H9 (cell line): ENCODE measurements at regions not wholly inside any gene's neighbourhood (a gene's known extent, or its start where the extent isn't known, plus 50 kb on each side); places are given as distances from the start of the nearest gene placed in this dataset.

Experiments
- DNase-seq: peaks from one replicate; pipeline ENCODE4 v3.0.0-alpha.2; 2017
- H2AFZ ChIP-seq: one replicate; pipeline ENCODE4 v1.6.1; 2013; ENCODE audit warnings: mild to moderate bottlenecking, low read length, control low read depth, moderate library complexity
- H2AK5ac ChIP-seq: 2 replicates; pipeline ENCODE4 v1.6.1; 2013; ENCODE audit warnings: low read length, control low read depth, mixed read lengths; ENCODE audit not compliant: insufficient read length
- H2BK120ac ChIP-seq: one replicate; pipeline ENCODE4 v1.6.1; 2013; ENCODE audit warnings: low read depth, mild to moderate bottlenecking, low read length, control low read depth, inconsistent platforms; ENCODE audit not compliant: poor library complexity, severe bottlenecking
- H2BK12ac ChIP-seq: 2 replicates; pipeline ENCODE4 v1.6.1; 2013; ENCODE audit warnings: low read length, control low read depth, mixed read lengths, low read depth; ENCODE audit not compliant: insufficient read length
- H2BK15ac ChIP-seq: 2 replicates; pipeline ENCODE4 v1.6.1; 2013; ENCODE audit warnings: low read depth, low read length, control low read depth
- H2BK20ac ChIP-seq: one replicate; pipeline ENCODE4 v1.6.1; 2013; ENCODE audit warnings: low read depth, mild to moderate bottlenecking, low read length, control low read depth, inconsistent platforms; ENCODE audit not compliant: poor library complexity, severe bottlenecking
- H2BK5ac ChIP-seq: 2 replicates; pipeline ENCODE4 v1.6.1; 2013; ENCODE audit warnings: low read length, control low read depth, mixed read lengths; ENCODE audit not compliant: insufficient read length
- H3K14ac ChIP-seq: 2 replicates; pipeline ENCODE4 v1.6.1; 2013; ENCODE audit warnings: low read length, control low read depth; ENCODE audit not compliant: insufficient read depth
- H3K18ac ChIP-seq: 2 replicates; pipeline ENCODE4 v1.6.1; 2013; ENCODE audit warnings: low read depth, mild to moderate bottlenecking, mixed read lengths, low read length, control low read depth; ENCODE audit not compliant: insufficient read length
- H3K23ac ChIP-seq: 2 replicates; pipeline ENCODE4 v1.6.1; 2013; ENCODE audit warnings: low read length, control low read depth, mixed read lengths, low read depth; ENCODE audit not compliant: insufficient read length
- H3K23me2 ChIP-seq: 2 replicates; pipeline ENCODE4 v1.6.1; 2013; ENCODE audit warnings: low read depth, mild to moderate bottlenecking, mixed read lengths, low read length, control low read depth; ENCODE audit not compliant: insufficient read length, poor library complexity, severe bottlenecking
- H3K27ac ChIP-seq: 2 replicates; pipeline ENCODE4 v1.5.1; 2013; ENCODE audit warnings: low read length, control low read depth, mixed read lengths, low read depth; ENCODE audit not compliant: insufficient read length
- H3K27me3 ChIP-seq: 2 replicates; pipeline ENCODE4 v1.6.1; 2013; ENCODE audit warnings: low read length, control low read depth, inconsistent platforms; ENCODE audit not compliant: insufficient read depth
- H3K4ac ChIP-seq: 2 replicates; pipeline ENCODE4 v1.6.1; 2013; ENCODE audit warnings: low read depth, mild to moderate bottlenecking, control low read depth, inconsistent platforms, low read length, moderate library complexity
- H3K4me1 ChIP-seq: 2 replicates; pipeline ENCODE4 v1.6.1; 2013; ENCODE audit warnings: low read length, control low read depth, inconsistent platforms; ENCODE audit not compliant: insufficient read depth
- H3K4me2 ChIP-seq: 2 replicates; pipeline ENCODE4 v1.6.1; 2013; ENCODE audit warnings: low read length, control low read depth, mixed read lengths; ENCODE audit not compliant: insufficient read length, insufficient read depth
- H3K56ac ChIP-seq: 2 replicates; pipeline ENCODE4 v1.6.1; 2013; ENCODE audit warnings: low read depth, mild to moderate bottlenecking, mixed read lengths, low read length, control low read depth; ENCODE audit not compliant: insufficient read length
- H3K79me1 ChIP-seq: 2 replicates; pipeline ENCODE4 v1.6.1; 2013; ENCODE audit warnings: low read depth, mild to moderate bottlenecking, moderate library complexity, low read length, control low read depth, inconsistent platforms; ENCODE audit not compliant: insufficient read depth, poor library complexity, severe bottlenecking
- H3K79me2 ChIP-seq: 2 replicates; pipeline ENCODE4 v1.6.1; 2013; ENCODE audit warnings: low read length, control low read depth, inconsistent platforms; ENCODE audit not compliant: insufficient read depth
- H3K9ac ChIP-seq: 2 replicates; pipeline ENCODE4 v1.6.1; 2013; ENCODE audit warnings: low read length, control low read depth, mixed read lengths; ENCODE audit not compliant: insufficient read length; ENCODE audit errors: extremely low read depth
- H3K9me3 ChIP-seq: one replicate; pipeline ENCODE4 v1.6.1; 2013; ENCODE audit warnings: low read depth, low read length, inconsistent platforms; ENCODE audit not compliant: control insufficient read depth
- H3T11ph ChIP-seq: one replicate; pipeline ENCODE4 v1.6.1; 2013; ENCODE audit warnings: mild to moderate bottlenecking, low read length, control low read depth, inconsistent platforms
- H4K20me1 ChIP-seq: one replicate; pipeline ENCODE4 v1.6.1; 2013; ENCODE audit not compliant: control insufficient read depth, insufficient read length, insufficient read depth
- H4K5ac ChIP-seq: 2 replicates; pipeline ENCODE4 v1.6.1; 2013; ENCODE audit warnings: low read depth, mild to moderate bottlenecking, mixed read lengths, low read length, control low read depth; ENCODE audit not compliant: insufficient read length
- H4K8ac ChIP-seq: replicated peaks from 2 replicates; pipeline ENCODE4 v1.6.1; 2013; ENCODE audit warnings: low read length, control low read depth, mixed read lengths, low read depth; ENCODE audit not compliant: insufficient read length
- H4K91ac ChIP-seq: 2 replicates; pipeline ENCODE4 v1.6.1; 2013; ENCODE audit warnings: low read depth, mild to moderate bottlenecking, moderate library complexity, mixed read lengths, low read length, control low read depth; ENCODE audit not compliant: insufficient read length
- H3K27ac Mint-ChIP-seq, 3 experiments: 2 replicates in 2 of 3; 3 replicates in 1 of 3; pipeline ENCODE4 v1.8.0; 2020 to 2021; ENCODE audit warnings: mixed read lengths in 3 of 3, mild to moderate bottlenecking in 1 of 3, moderate library complexity in 1 of 3
- H3K27me3 Mint-ChIP-seq: 2 replicates; pipeline ENCODE4 v1.8.0; 2021; ENCODE audit warnings: low read depth, mild to moderate bottlenecking, moderate library complexity, mixed read lengths
- H3K36me3 Mint-ChIP-seq, 3 experiments: 2 replicates in 2 of 3; 3 replicates in 1 of 3; pipeline ENCODE4 v1.8.0; 2020 to 2021; ENCODE audit warnings: low read depth in 3 of 3, mixed read lengths in 3 of 3; ENCODE audit not compliant: insufficient read depth in 1 of 3
- H3K4me1 Mint-ChIP-seq, 2 experiments: 2 replicates each; pipeline ENCODE4 v1.8.0; 2020; ENCODE audit warnings: mixed read lengths in 2 of 2
- H3K4me3 Mint-ChIP-seq, 2 experiments: 2 replicates in 1 of 2; 3 replicates in 1 of 2; pipeline ENCODE4 v1.8.0; 2020 to 2021; ENCODE audit warnings: mild to moderate bottlenecking in 2 of 2, mixed read lengths in 2 of 2, moderate library complexity in 1 of 2
- H3K9me3 Mint-ChIP-seq, 2 experiments: 2 replicates in 1 of 2; 3 replicates in 1 of 2; pipeline ENCODE4 v1.8.0; 2020; ENCODE audit warnings: mild to moderate bottlenecking in 2 of 2, mixed read lengths in 2 of 2, moderate library complexity in 1 of 2
- WGBS: extraction: QIAGEN DNeasy Blood & Tissue Kit; methylation state at CpG from one replicate; pipeline ENCODE4 v1.1.7; 2013; ENCODE audit warnings: missing lambda C conversion rate, low lambda C conversion rate, mixed read lengths; ENCODE audit not compliant: insufficient read length; ENCODE audit errors: extremely low coverage; 5-methylcytosine and 5-hydroxymethylcytosine counted together
- TF ChIP-seq, protein P1 (sequence below): fragments of 200-600 bp; sonication (generic); conservative IDR thresholded peaks from 3 replicates; pipeline ENCODE4 v1.8.0; 2021; ENCODE audit warnings: antibody characterized with exemption, mild to moderate bottlenecking

DNA sequence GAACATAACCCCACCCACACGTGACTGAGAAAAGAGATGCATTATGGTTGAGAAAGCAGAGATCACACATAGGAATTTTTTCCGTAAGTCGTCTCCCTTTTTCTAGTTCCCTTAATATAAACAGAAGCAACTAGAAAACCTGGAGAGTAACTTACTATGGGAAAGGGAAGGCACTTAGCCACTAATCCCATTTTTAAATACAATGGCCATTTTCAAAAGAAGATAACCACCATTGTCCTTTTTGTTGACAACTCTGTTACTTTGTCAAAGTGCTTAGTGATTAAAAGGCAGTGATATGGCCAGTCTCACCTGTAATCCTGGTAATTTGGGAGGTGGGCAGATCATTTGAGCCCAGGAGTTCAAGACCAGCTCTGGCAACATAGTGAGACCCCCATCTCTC, 184.4 kb upstream of the UMPS start:
- H3K27ac Mint-ChIP-seq = no peak overlapping the region
- no CpG with 5 or more reads among the region's 3 CpGs for WGBS
- no peaks in the 10 kb centered on the region for H3K23me2 ChIP-seq

More for the DNA sequence above, 184.4 kb upstream of the UMPS start:
- Histone ChIP-seq H2AFZ (no peak overlapping the region), H4K91ac (no peak overlapping the region), H3K4me1 (peaks cover 4% of the 10 kb centered on the region), H3K56ac (no peak overlapping the region), H3K79me1 (no peaks in the 10 kb centered on the region), H4K5ac (no peak overlapping the region), H3K18ac (no peak overlapping the region), H3T11ph (no peak overlapping the region), H3K9me3 (no peaks in the 10 kb centered on the region), H2AK5ac (no peak overlapping the region), H2BK12ac (no peak overlapping the region), H2BK120ac (no peak overlapping the region), H2BK5ac (no peak overlapping the region), H3K4me2 (no peak overlapping the region), H3K79me2 (no peaks in the 10 kb centered on the region), H3K27ac (no peak overlapping the region), H3K4ac (no peak overlapping the region), H4K8ac (no peak overlapping the region), H3K23ac (no peak overlapping the region), H2BK15ac (no peak overlapping the region), H3K27me3 (no peaks in the 10 kb centered on the region; the same call in 1 of the 2 replicates), H4K20me1 (no peaks in the 10 kb centered on the region), H3K14ac (no peak overlapping the region), H3K9ac (no peak overlapping the region), H2BK20ac (no peak overlapping the region)
- TF ChIP-seq, protein P1, sequence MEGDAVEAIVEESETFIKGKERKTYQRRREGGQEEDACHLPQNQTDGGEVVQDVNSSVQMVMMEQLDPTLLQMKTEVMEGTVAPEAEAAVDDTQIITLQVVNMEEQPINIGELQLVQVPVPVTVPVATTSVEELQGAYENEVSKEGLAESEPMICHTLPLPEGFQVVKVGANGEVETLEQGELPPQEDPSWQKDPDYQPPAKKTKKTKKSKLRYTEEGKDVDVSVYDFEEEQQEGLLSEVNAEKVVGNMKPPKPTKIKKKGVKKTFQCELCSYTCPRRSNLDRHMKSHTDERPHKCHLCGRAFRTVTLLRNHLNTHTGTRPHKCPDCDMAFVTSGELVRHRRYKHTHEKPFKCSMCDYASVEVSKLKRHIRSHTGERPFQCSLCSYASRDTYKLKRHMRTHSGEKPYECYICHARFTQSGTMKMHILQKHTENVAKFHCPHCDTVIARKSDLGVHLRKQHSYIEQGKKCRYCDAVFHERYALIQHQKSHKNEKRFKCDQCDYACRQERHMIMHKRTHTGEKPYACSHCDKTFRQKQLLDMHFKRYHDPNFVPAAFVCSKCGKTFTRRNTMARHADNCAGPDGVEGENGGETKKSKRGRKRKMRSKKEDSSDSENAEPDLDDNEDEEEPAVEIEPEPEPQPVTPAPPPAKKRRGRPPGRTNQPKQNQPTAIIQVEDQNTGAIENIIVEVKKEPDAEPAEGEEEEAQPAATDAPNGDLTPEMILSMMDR = no peak
- Mint-ChIP-seq H3K9me3 (no peaks in the 10 kb centered on the region), H3K4me3 (no peak overlapping the region), H3K4me1 (peaks cover 19 to 21% of the 10 kb centered on the region in 2 experiments), H3K36me3 (peaks cover 0 to 4% (median 0%) of the 10 kb centered on the region in 3 experiments; a peak in 2 of 7 replicates), H3K27me3 (peaks cover 9% of the 10 kb centered on the region)
- DNase-seq = no peak
